ENCODE measurements at regions not wholly inside any gene's neighbourhood (a gene's known extent, or its start where the extent isn't known, plus 50 kb on each side); places are given as distances from the start of the nearest gene placed in this dataset.

DNA sequence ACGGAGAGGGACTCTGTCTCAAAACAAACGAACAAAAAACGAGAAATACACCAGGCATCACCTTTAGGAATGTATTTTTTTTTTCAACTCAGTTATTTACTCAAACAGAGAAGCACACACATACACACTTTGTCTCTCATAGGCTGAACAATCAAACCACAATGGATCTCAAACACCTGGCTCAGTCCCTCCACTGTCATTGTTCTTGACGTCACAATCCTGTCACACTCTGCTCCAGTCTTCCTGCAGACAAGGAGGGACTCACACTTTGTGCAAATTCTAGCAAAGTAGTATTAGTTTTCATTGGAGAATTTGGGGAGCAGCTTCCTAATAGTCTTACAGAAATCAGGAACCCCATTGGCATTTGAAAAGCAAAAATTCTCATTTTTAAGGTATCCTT is 727.8 kb downstream of the BCL11B start:
- peaks cover 16% of the 10 kb centered on the region for H3K27me3 Mint-ChIP-seq (ENCODE audit: low read depth, poor library complexity)
- TF ChIP-seq, protein P1, sequence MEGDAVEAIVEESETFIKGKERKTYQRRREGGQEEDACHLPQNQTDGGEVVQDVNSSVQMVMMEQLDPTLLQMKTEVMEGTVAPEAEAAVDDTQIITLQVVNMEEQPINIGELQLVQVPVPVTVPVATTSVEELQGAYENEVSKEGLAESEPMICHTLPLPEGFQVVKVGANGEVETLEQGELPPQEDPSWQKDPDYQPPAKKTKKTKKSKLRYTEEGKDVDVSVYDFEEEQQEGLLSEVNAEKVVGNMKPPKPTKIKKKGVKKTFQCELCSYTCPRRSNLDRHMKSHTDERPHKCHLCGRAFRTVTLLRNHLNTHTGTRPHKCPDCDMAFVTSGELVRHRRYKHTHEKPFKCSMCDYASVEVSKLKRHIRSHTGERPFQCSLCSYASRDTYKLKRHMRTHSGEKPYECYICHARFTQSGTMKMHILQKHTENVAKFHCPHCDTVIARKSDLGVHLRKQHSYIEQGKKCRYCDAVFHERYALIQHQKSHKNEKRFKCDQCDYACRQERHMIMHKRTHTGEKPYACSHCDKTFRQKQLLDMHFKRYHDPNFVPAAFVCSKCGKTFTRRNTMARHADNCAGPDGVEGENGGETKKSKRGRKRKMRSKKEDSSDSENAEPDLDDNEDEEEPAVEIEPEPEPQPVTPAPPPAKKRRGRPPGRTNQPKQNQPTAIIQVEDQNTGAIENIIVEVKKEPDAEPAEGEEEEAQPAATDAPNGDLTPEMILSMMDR (IDR thresholded peaks at IDR 0.05), result no peak
- H3K4me3 Mint-ChIP-seq, result no peak overlapping the region
- H3K36me3 Mint-ChIP-seq (ENCODE audit: low read depth), result no peaks in the 10 kb centered on the region
- no peak for DNase-seq
- peaks cover 5% of the 10 kb centered on the region for H3K4me1 Mint-ChIP-seq
- no peak overlapping the region for H3K27ac Mint-ChIP-seq
- peaks cover under 1% of the 10 kb centered on the region for H3K9me3 Mint-ChIP-seq

DNA sequence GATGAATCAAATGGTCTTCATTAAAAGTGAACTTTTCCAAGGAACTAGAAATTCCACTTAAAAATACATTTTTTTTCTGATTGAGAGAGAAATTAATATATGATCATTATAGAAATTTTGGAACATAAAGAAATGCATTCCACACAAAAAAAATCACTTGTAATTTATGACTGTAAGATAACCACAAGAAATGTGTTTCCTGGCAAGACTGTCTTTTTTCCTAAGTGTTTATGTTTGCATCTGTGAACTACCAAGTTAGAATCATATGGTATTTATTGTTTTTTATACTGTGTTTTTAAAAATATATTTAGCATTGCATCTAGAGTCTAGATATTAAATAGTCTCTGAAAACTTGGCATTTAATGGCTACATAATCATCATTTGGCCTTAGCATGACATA is 726.8 kb downstream of the BCL11B start:
- DNase-seq, result no peak
- TF ChIP-seq, protein P1 (IDR thresholded peaks at IDR 0.05), result no peak
- Mint-ChIP-seq H3K9me3 (no peaks in the 10 kb centered on the region), H3K27ac (no peak overlapping the region), H3K4me1 (peaks cover 5% of the 10 kb centered on the region), H3K4me3 (no peak overlapping the region), H3K36me3 (ENCODE audit: low read depth) (no peaks in the 10 kb centered on the region), H3K27me3 (ENCODE audit: low read depth, poor library complexity) (peaks cover 16% of the 10 kb centered on the region)

DNA sequence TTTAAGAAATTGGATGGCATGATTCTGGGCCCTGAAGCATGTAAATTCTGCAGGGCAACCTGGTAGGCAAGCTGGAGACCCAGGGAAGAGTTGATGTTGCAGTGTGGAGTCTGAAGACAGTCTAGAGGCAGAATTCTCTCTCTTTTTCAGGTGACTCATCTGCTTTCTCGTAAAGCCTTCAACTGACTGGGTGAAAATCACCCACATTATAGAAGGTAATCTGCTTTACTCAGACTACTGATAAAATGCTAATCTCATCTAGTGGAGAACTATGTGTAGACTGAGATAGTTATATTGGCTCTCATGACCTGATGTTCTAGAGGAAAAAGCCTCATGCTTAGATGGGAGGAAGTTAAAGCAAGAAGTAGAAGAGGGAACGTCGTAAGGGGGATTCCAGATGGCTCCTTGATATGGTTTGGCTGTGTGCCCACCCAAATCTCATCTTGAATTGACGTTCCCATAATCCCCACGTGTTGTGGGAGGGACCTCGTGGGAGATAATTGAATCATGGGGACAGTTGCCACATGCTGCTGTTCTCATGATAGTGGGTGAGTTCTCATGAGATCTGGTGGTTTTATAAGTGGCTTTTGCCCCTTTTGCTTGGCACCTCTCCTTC is 723.8 kb downstream of the BCL11B start:
- no peak overlapping the region for H3K27ac Mint-ChIP-seq
- H3K4me1 Mint-ChIP-seq, result no peaks in the 10 kb centered on the region
- no peaks in the 10 kb centered on the region for H3K9me3 Mint-ChIP-seq
- no peak for DNase-seq
- TF ChIP-seq, protein P1 (IDR thresholded peaks at IDR 0.05), result no peak
- peaks cover 19% of the 10 kb centered on the region for H3K27me3 Mint-ChIP-seq (ENCODE audit: low read depth, poor library complexity)
- no peak overlapping the region for H3K4me3 Mint-ChIP-seq
- no peaks in the 10 kb centered on the region for H3K36me3 Mint-ChIP-seq (ENCODE audit: low read depth)

DNA sequence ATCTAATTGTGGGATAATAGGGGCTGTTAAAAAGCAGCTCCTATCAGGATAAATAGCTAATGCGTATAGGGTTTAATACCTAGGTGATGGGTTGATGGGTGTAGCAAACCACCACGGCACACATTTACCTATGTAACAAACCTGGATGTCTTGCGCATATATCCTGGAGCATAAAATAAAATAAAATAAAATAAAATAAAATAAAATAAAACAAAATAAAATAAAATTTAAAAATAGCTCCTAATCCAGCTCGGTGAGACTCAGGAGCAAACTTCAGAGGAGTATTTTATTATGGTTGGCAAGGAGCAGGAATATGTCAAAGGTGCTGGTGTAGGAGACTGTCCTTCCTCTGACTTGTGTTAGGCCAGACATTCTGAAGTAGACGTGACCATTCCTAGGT is 721.0 kb downstream of the BCL11B start:
- peaks cover 7% of the 10 kb centered on the region for H3K9me3 Mint-ChIP-seq
- DNase-seq, result no peak
- H3K36me3 Mint-ChIP-seq (ENCODE audit: low read depth), result no peaks in the 10 kb centered on the region
- H3K4me3 Mint-ChIP-seq, result no peak overlapping the region
- peaks cover 27% of the 10 kb centered on the region for H3K27me3 Mint-ChIP-seq (ENCODE audit: low read depth, poor library complexity)
- H3K4me1 Mint-ChIP-seq, result no peaks in the 10 kb centered on the region
- TF ChIP-seq, protein P1 (IDR thresholded peaks at IDR 0.05), result no peak
- H3K27ac Mint-ChIP-seq, result no peak overlapping the region

DNA sequence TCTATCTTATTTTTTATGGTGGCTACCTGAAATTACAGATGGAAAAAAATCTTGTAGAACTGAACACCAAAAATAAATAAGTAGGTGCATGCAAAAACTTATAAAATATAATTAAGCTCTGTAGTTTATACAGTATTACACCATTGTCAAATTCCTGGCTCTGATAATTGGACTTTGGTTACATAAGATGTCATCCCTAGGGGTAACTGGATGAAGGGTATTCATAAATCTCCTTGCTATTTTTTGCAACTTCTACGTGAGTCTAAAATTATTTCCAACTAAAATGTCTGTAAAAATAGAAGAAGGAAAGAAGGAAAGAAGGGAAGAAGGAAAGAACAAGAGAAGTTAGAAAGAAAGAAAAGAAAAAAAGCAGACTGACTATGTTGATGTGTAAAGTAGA is 716.6 kb downstream of the BCL11B start:
- no peak for DNase-seq
- Mint-ChIP-seq H3K27me3 (ENCODE audit: low read depth, poor library complexity) (peaks cover 56% of the 10 kb centered on the region), H3K4me3 (no peak overlapping the region), H3K27ac (no peak overlapping the region), H3K9me3 (peaks cover 10% of the 10 kb centered on the region), H3K4me1 (no peaks in the 10 kb centered on the region), H3K36me3 (ENCODE audit: low read depth) (no peaks in the 10 kb centered on the region)
- TF ChIP-seq, protein P1 (IDR thresholded peaks at IDR 0.05), result no peak

DNA sequence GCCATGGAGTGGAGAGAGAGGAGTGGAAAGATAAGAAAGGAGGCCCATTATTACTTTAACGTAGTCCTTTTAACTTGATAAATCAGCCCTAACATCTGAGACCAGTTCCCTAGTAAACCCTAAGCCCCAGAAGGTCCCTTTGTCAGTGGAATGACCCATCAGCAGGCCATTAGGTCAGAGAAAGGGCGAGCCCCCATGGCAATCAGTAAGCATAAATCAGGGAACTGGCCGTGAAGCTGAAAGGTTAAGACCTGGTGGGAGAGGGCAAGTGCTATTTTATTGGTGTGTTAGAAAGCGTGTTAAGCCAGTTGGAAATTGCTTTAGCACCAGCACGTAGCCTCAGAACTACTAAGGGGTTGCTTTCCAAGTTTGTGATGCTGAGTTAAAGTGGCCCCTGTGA is 708.0 kb downstream of the BCL11B start:
- H3K4me1 Mint-ChIP-seq, result peaks cover 56% of the 10 kb centered on the region
- DNase-seq, result peak; percentile 59
- no peak overlapping the region for H3K27ac Mint-ChIP-seq
- H3K27me3 Mint-ChIP-seq (ENCODE audit: low read depth, poor library complexity), result peaks cover 73% of the 10 kb centered on the region
- H3K4me3 Mint-ChIP-seq, result no peak overlapping the region
- TF ChIP-seq, protein P1 (IDR thresholded peaks at IDR 0.05), result no peak
- no peaks in the 10 kb centered on the region for H3K36me3 Mint-ChIP-seq (ENCODE audit: low read depth)
- H3K9me3 Mint-ChIP-seq, result peaks cover 9% of the 10 kb centered on the region

Measured in nephron progenitor cell (in vitro differentiated cells).